ENCODE measurements at regions not wholly inside any gene's neighbourhood (a gene's known extent, or its start where the extent isn't known, plus 50 kb on each side); places are given as distances from the start of the nearest gene placed in this dataset.

- TF ChIP-seq, protein P1, sequence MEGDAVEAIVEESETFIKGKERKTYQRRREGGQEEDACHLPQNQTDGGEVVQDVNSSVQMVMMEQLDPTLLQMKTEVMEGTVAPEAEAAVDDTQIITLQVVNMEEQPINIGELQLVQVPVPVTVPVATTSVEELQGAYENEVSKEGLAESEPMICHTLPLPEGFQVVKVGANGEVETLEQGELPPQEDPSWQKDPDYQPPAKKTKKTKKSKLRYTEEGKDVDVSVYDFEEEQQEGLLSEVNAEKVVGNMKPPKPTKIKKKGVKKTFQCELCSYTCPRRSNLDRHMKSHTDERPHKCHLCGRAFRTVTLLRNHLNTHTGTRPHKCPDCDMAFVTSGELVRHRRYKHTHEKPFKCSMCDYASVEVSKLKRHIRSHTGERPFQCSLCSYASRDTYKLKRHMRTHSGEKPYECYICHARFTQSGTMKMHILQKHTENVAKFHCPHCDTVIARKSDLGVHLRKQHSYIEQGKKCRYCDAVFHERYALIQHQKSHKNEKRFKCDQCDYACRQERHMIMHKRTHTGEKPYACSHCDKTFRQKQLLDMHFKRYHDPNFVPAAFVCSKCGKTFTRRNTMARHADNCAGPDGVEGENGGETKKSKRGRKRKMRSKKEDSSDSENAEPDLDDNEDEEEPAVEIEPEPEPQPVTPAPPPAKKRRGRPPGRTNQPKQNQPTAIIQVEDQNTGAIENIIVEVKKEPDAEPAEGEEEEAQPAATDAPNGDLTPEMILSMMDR (IDR thresholded peaks at IDR 0.05; ENCODE audit: insufficient read depth, low read length, poor library complexity, severe bottlenecking) = no peak
- no peaks in the 10 kb centered on the region for H3K27me3 ChIP-seq (ENCODE audit: control insufficient read depth, insufficient read depth, low read length)
- DNase-seq (ENCODE audit: low read depth) = no peak
- no peak overlapping the region for H3K4me3 ChIP-seq (ENCODE audit: low read depth, low read length)
- no peaks in the 10 kb centered on the region for H3K36me3 ChIP-seq (ENCODE audit: control insufficient read depth, insufficient read depth, low read length)
These were observed 56.2 kb upstream of the PEX5L start for GRCh38 chr3:180092889-180093288.

- TF ChIP-seq, protein P1 (IDR thresholded peaks at IDR 0.05; ENCODE audit: insufficient read depth, low read length, poor library complexity, severe bottlenecking) = no peak
- no peak for DNase-seq (ENCODE audit: low read depth)
- Histone ChIP-seq H3K4me3 (ENCODE audit: low read depth, low read length) (no peak overlapping the region), H3K36me3 (ENCODE audit: control insufficient read depth, insufficient read depth, low read length) (no peaks in the 10 kb centered on the region), H3K27me3 (ENCODE audit: control insufficient read depth, insufficient read depth, low read length) (no peaks in the 10 kb centered on the region)
These were observed 56.8 kb upstream of the PEX5L start for GRCh38 chr3:180093535-180093934.

- H3K4me3 ChIP-seq (ENCODE audit: low read depth, low read length) = no peak overlapping the region
- H3K36me3 ChIP-seq (ENCODE audit: control insufficient read depth, insufficient read depth, low read length) = no peaks in the 10 kb centered on the region
- no peak for DNase-seq (ENCODE audit: low read depth)
- TF ChIP-seq, protein P1 (IDR thresholded peaks at IDR 0.05; ENCODE audit: insufficient read depth, low read length, poor library complexity, severe bottlenecking) = no peak
- no peaks in the 10 kb centered on the region for H3K27me3 ChIP-seq (ENCODE audit: control insufficient read depth, insufficient read depth, low read length)
These were observed 60.9 kb upstream of the PEX5L start for GRCh38 chr3:180097626-180098025.

GRCh38 chr3:180102134-180102533 lies 65.4 kb upstream of the PEX5L start:
- H3K36me3 ChIP-seq (ENCODE audit: control insufficient read depth, insufficient read depth, low read length) = no peaks in the 10 kb centered on the region
- no peak for DNase-seq (ENCODE audit: low read depth)
- no peaks in the 10 kb centered on the region for H3K27me3 ChIP-seq (ENCODE audit: control insufficient read depth, insufficient read depth, low read length)
- TF ChIP-seq, protein P1 (IDR thresholded peaks at IDR 0.05; ENCODE audit: insufficient read depth, low read length, poor library complexity, severe bottlenecking) = no peak
- no peak overlapping the region for H3K4me3 ChIP-seq (ENCODE audit: low read depth, low read length)

GRCh38 chr3:180102604-180103003 lies 65.9 kb upstream of the PEX5L start:
- Histone ChIP-seq H3K27me3 (ENCODE audit: control insufficient read depth, insufficient read depth, low read length) (no peaks in the 10 kb centered on the region), H3K4me3 (ENCODE audit: low read depth, low read length) (no peak overlapping the region), H3K36me3 (ENCODE audit: control insufficient read depth, insufficient read depth, low read length) (no peaks in the 10 kb centered on the region)
- TF ChIP-seq, protein P1 (IDR thresholded peaks at IDR 0.05; ENCODE audit: insufficient read depth, low read length, poor library complexity, severe bottlenecking) = no peak
- no peak for DNase-seq (ENCODE audit: low read depth)

DNA sequence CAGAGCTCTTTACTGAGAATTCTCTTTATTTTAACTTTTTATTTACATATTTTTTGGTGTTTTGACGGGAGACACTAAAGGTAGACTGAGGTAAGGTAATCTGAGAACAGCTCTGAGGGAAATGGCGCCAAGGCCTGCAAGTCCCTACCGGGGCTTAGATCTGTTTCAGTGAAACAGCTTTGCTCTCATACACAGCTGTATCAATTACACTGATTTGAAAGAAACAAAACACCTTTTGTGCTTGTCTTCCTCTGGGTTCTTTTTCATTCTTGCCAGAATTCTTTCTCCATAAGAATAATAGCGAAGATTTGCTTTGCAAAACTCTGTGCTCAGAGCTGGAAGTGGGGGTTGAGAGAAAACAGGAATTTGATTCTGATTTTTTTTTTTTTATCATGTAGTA lies 79.5 kb upstream of the PEX5L start:
- H3K27me3 ChIP-seq (ENCODE audit: control insufficient read depth, insufficient read depth, low read length) = no peaks in the 10 kb centered on the region
- TF ChIP-seq, protein P1 (IDR thresholded peaks at IDR 0.05; ENCODE audit: insufficient read depth, low read length, poor library complexity, severe bottlenecking) = no peak
- no peaks in the 10 kb centered on the region for H3K36me3 ChIP-seq (ENCODE audit: control insufficient read depth, insufficient read depth, low read length)
- DNase-seq (ENCODE audit: low read depth) = no peak
- no peak overlapping the region for H3K4me3 ChIP-seq (ENCODE audit: low read depth, low read length)

All from kidney epithelial cell (primary cell).